ENCODE measurements at regions not wholly inside any gene's neighbourhood (a gene's known extent, or its start where the extent isn't known, plus 50 kb on each side); places are given as distances from the start of the nearest gene placed in this dataset.

DNA sequence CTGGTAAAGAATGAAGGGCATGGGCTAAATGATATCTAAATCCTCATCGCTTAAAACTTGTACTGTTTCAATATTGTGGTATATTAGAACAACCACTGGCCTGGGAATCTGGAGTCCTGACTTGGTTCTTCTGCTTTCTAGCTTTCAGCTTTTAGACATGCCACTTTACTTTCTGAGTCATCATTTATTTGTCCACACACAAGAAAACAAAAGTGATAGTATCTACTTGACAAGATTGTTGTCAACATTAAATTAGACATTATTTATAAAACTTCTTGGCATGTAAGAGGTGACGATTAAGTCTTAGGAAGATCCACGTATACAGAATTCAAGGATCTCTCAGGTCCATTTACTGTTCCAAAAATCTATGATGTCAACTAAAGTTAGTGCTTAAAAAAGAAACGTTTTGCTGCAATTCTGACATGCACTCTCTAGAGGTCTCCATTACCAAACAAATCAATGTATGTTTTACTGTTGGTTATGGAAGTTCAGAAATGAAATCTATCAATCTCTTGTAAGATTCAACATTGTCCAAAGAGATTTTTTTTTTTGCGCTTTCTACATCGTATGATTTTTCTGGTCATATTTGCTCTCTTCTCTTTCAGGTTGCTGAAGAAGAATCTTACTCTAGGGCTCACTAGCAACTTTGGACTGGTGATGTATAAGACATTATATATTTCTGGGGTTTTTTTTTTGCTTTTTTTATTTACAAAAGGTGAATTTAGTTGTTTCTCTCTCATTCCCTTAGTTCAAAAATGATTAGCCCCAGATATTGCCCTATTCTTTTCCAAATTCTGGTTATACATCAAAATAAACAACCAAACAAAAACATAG is 53.6 kb upstream of the DYNC1I1 start:
- peak; percentile 9 for FAIRE-seq
- no peaks in the 10 kb centered on the region for H3K4me1 ChIP-seq (ENCODE audit: control insufficient read depth, extremely low read depth, insufficient read depth, low read length)
- no peak overlapping the region for H3K9ac ChIP-seq (ENCODE audit: control insufficient read depth, extremely low read depth, insufficient read depth, low read length)
- no peak overlapping the region for H2AFZ ChIP-seq (ENCODE audit: control insufficient read depth, low read length)
- no peak overlapping the region for H3K27ac ChIP-seq (ENCODE audit: control insufficient read depth, insufficient read depth, low read length)
- DNase-seq (ENCODE audit: low read depth, low spot score) = no peak
- H3K4me3 ChIP-seq (ENCODE audit: control insufficient read depth in 2 of 3, extremely low read depth in 1 of 3, insufficient read depth in 2 of 3, low read depth in 1 of 3, low read length in 3 of 3) = no peak overlapping the region
- H3K9me3 ChIP-seq (ENCODE audit: control insufficient read depth, low read depth, low read length) = no peaks in the 10 kb centered on the region
- H3K27me3 ChIP-seq (ENCODE audit: control insufficient read depth, extremely low read depth, insufficient read depth, low read length) = no peaks in the 10 kb centered on the region
- H3K79me2 ChIP-seq (ENCODE audit: control insufficient read depth, insufficient read depth, low read length) = no peaks in the 10 kb centered on the region
- dilution Hi-C loops (cut with MboI; ENCODE audit: extremely low pct_ligation_motif_present, low sequenced_read_pairs) = no loop called here
- H3K36me3 ChIP-seq (ENCODE audit: control insufficient read depth in 2 of 2, extremely low read depth in 1 of 2, insufficient read depth in 2 of 2, low read length in 2 of 2) = no peaks in the 10 kb centered on the region
- no peak overlapping the region for H3K4me2 ChIP-seq (ENCODE audit: control insufficient read depth, extremely low read depth, insufficient read depth, low read depth, low read length)
- no peaks in the 10 kb centered on the region for H3K9me1 ChIP-seq (ENCODE audit: control insufficient read depth, extremely low read depth, insufficient read depth, low read length)
- H4K20me1 ChIP-seq (ENCODE audit: control insufficient read depth, extremely low read depth, insufficient read depth, low read length) = no peaks in the 10 kb centered on the region
- no peak for TF ChIP-seq EZH2 (IDR thresholded peaks at IDR 0.05; ENCODE audit: low read length)
- TF ChIP-seq, protein P1, sequence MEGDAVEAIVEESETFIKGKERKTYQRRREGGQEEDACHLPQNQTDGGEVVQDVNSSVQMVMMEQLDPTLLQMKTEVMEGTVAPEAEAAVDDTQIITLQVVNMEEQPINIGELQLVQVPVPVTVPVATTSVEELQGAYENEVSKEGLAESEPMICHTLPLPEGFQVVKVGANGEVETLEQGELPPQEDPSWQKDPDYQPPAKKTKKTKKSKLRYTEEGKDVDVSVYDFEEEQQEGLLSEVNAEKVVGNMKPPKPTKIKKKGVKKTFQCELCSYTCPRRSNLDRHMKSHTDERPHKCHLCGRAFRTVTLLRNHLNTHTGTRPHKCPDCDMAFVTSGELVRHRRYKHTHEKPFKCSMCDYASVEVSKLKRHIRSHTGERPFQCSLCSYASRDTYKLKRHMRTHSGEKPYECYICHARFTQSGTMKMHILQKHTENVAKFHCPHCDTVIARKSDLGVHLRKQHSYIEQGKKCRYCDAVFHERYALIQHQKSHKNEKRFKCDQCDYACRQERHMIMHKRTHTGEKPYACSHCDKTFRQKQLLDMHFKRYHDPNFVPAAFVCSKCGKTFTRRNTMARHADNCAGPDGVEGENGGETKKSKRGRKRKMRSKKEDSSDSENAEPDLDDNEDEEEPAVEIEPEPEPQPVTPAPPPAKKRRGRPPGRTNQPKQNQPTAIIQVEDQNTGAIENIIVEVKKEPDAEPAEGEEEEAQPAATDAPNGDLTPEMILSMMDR (optimal IDR thresholded peaks at IDR 0.05 in 1 of 3, IDR thresholded peaks at IDR 0.05 in 1 of 3, conservative IDR thresholded peaks at IDR 0.05 in 1 of 3; ENCODE audit: extremely low read depth in 1 of 3, insufficient read depth in 2 of 3, low read length in 3 of 3) = peak in 1 of 3 experiments; percentile 28

DNA sequence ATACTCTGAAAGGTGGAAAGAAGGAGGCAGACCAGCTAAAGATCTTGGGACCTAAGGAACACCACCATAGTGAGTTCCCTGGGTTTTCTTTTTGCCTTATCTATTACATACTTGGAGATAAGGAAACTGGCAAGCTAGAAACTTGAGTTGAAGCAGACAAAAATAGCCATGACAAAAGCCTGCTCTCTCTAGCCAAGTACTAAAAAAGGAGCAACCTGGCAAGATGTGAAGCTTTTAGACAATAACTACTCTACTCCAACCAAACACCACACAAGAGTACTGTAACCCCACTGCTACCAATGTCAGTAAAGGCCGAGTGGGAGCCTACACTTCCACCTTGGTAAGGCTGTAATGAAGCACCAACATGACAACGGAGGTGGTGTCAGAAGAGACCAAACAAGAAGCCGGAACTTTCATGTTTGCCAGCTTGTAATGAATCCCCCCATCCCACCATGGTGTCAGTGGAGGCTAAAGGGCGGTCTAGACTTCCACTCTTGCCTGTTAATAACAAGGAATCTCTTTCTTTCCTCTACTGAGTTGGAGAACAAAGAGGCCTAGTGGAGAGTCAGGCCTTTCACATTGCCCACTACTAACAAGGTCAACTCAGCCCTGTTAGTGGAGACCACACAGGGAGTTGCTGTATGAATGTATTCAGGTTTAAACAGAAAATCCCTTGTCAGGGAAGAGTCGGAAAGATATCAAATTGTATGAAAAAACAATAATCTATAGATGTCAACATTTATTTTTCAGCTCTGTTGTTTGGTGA is 55.8 kb upstream of the DYNC1I1 start:
- DNase-seq (ENCODE audit: low read depth, low spot score) (no peak), FAIRE-seq (no peak)
- no peaks in the 10 kb centered on the region for H3K79me2 ChIP-seq (ENCODE audit: control insufficient read depth, insufficient read depth, low read length)
- no peaks in the 10 kb centered on the region for H3K9me3 ChIP-seq (ENCODE audit: control insufficient read depth, low read depth, low read length)
- no peak overlapping the region for H3K9ac ChIP-seq (ENCODE audit: control insufficient read depth, extremely low read depth, insufficient read depth, low read length)
- dilution Hi-C loops (cut with MboI; ENCODE audit: extremely low pct_ligation_motif_present, low sequenced_read_pairs) = no loop called here
- no peak for TF ChIP-seq EZH2 (IDR thresholded peaks at IDR 0.05; ENCODE audit: low read length)
- TF ChIP-seq, protein P1 (optimal IDR thresholded peaks at IDR 0.05 in 1 of 3, IDR thresholded peaks at IDR 0.05 in 1 of 3, conservative IDR thresholded peaks at IDR 0.05 in 1 of 3; ENCODE audit: extremely low read depth in 1 of 3, insufficient read depth in 2 of 3, low read length in 3 of 3) = no peak
- no peak overlapping the region for H3K27ac ChIP-seq (ENCODE audit: control insufficient read depth, insufficient read depth, low read length)
- no peaks in the 10 kb centered on the region for H3K4me1 ChIP-seq (ENCODE audit: control insufficient read depth, extremely low read depth, insufficient read depth, low read length)
- H2AFZ ChIP-seq (ENCODE audit: control insufficient read depth, low read length) = no peak overlapping the region
- no peaks in the 10 kb centered on the region for H3K27me3 ChIP-seq (ENCODE audit: control insufficient read depth, extremely low read depth, insufficient read depth, low read length)
- H4K20me1 ChIP-seq (ENCODE audit: control insufficient read depth, extremely low read depth, insufficient read depth, low read length) = no peaks in the 10 kb centered on the region
- H3K4me2 ChIP-seq (ENCODE audit: control insufficient read depth, extremely low read depth, insufficient read depth, low read depth, low read length) = no peak overlapping the region
- H3K9me1 ChIP-seq (ENCODE audit: control insufficient read depth, extremely low read depth, insufficient read depth, low read length) = no peaks in the 10 kb centered on the region
- H3K36me3 ChIP-seq (ENCODE audit: control insufficient read depth in 2 of 2, extremely low read depth in 1 of 2, insufficient read depth in 2 of 2, low read length in 2 of 2) = no peaks in the 10 kb centered on the region
- no peak overlapping the region for H3K4me3 ChIP-seq (ENCODE audit: control insufficient read depth in 2 of 3, extremely low read depth in 1 of 3, insufficient read depth in 2 of 3, low read depth in 1 of 3, low read length in 3 of 3)
